Endothelial cell of umbilical vein (primary cell): ENCODE measurements at regions not wholly inside any gene's neighbourhood (a gene's known extent, or its start where the extent isn't known, plus 50 kb on each side); places are given as distances from the start of the nearest gene placed in this dataset.
A peak's percentile ranks its signal among the peaks of the same experiment; 100 is the strongest.
"Not testable (repeated sequence)": the region's sequence is repeated elsewhere in the genome, so short reads cannot be mapped to it uniquely, and the experiment has no call there.

Experiments used
- BruUV-seq: library from RNA; stranded (reverse); fragments of 400-500 nt; replicated peaks from 2 replicates; lab custom pipeline; 2021; lab: Mats Ljungman, UMichigan
- CTCF ChIA-PET: fragments of 300-600, 350-600 bp; sonication (Branson Sonifier 250); formaldehyde crosslinking; loops from one replicate; lab custom pipeline; 2021; ENCODE audit warnings: antibody characterized with exemption, inconsistent platforms; lab: Charles Lee
- POLR2A ChIA-PET: fragments of 300-600, 350-600 bp; sonication (Branson Sonifier 250); formaldehyde crosslinking; loops from one replicate; lab custom pipeline; 2021; ENCODE audit warnings: antibody characterized with exemption, inconsistent platforms; lab: Charles Lee
- DNase-seq: peaks from one replicate; pipeline ENCODE4 v3.0.0-alpha.2; 2011; ENCODE audit warnings: low read depth, low spot score
- FAIRE-seq: peaks from 2 replicates; lab custom pipeline; 2011; peaks lifted over from hg19 to GRCh38; lab: Jason Lieb, UNC
- H2AFZ ChIP-seq: 2 replicates; pipeline ENCODE4 v1.6.0; 2012; ENCODE audit warnings: low read depth, low read length, control low read depth, inconsistent platforms
- H3K27ac ChIP-seq: 2 replicates; pipeline ENCODE4 v1.5.1; 2011; ENCODE audit warnings: low read depth, mild to moderate bottlenecking, control low read depth, low read length, moderate library complexity; ENCODE audit not compliant: insufficient read depth
- H3K27me3 ChIP-seq, 2 experiments: 2 replicates each; pipeline versions ENCODE4 v1.6.0 to v1.6.1; 2011; ENCODE audit warnings: low read length in 2 of 2, mixed read lengths in 1 of 2; ENCODE audit not compliant: control insufficient read depth in 2 of 2, insufficient read depth in 2 of 2
- H3K36me3 ChIP-seq, 2 experiments: 2 replicates in 1 of 2; 3 replicates in 1 of 2; pipeline ENCODE4 v1.5.1; 2011; ENCODE audit warnings: low read length in 2 of 2, mild to moderate bottlenecking in 1 of 2, moderate library complexity in 1 of 2; ENCODE audit not compliant: control insufficient read depth in 2 of 2, insufficient read depth in 2 of 2; ENCODE audit errors: extremely low read depth in 1 of 2
- H3K4me1 ChIP-seq: 3 replicates; pipeline ENCODE4 v1.5.1; 2011; ENCODE audit warnings: mild to moderate bottlenecking, low read length; ENCODE audit not compliant: control insufficient read depth, insufficient read depth; ENCODE audit errors: extremely low read depth
- H3K4me2 ChIP-seq: 2 replicates; pipeline ENCODE4 v1.6.1; 2011; ENCODE audit warnings: low read length, control low read depth, mixed read lengths; ENCODE audit not compliant: insufficient read depth
- H3K4me3 ChIP-seq, 3 experiments: fragments of 200-600 bp in 1 of 3; sonication (generic), shearing (Covaris generic) in 1 of 3; replicated peaks in 1 of 3; 2 replicates each; pipeline ENCODE4 v1.5.1; 2011 to 2016; ENCODE audit warnings: control low read depth in 3 of 3, low read length in 3 of 3, mild to moderate bottlenecking in 2 of 3, inconsistent platforms in 1 of 3, low read depth in 1 of 3, moderate library complexity in 1 of 3; ENCODE audit not compliant: insufficient read depth in 1 of 3
- H3K79me2 ChIP-seq: 2 replicates; pipeline ENCODE4 v1.6.0; 2012; ENCODE audit warnings: low read length, inconsistent platforms; ENCODE audit not compliant: control insufficient read depth, insufficient read depth
- H3K9ac ChIP-seq: replicated peaks from 2 replicates; pipeline ENCODE3; 2011; ENCODE audit warnings: low read length, control low read depth; ENCODE audit not compliant: insufficient read depth; ENCODE audit errors: extremely low read depth
- H3K9me1 ChIP-seq: replicated peaks from 3 replicates; pipeline ENCODE4 v1.6.0; 2011; ENCODE audit warnings: mild to moderate bottlenecking, low read length; ENCODE audit not compliant: control insufficient read depth, insufficient read depth; ENCODE audit errors: extremely low read depth
- H3K9me3 ChIP-seq: replicated peaks from 2 replicates; pipeline ENCODE4 v1.5.1; 2012; ENCODE audit warnings: low read length, inconsistent platforms; ENCODE audit not compliant: control insufficient read depth, insufficient read depth
- H4K20me1 ChIP-seq: replicated peaks from 2 replicates; pipeline ENCODE3; 2011; ENCODE audit warnings: mild to moderate bottlenecking, low read length; ENCODE audit not compliant: control insufficient read depth, insufficient read depth; ENCODE audit errors: extremely low read depth
- CTCF ChIP-seq, 2 donors: IDR thresholded peaks; 1 replicate in 1 of 2; 2 replicates in 1 of 2; pipeline ENCODE4 v1.5.1; 2011; ENCODE audit warnings: low read length in 2 of 2, mild to moderate bottlenecking in 2 of 2, moderate library complexity in 2 of 2, control low read depth in 1 of 2, inconsistent platforms in 1 of 2, low read depth in 1 of 2; ENCODE audit not compliant: insufficient read depth in 1 of 2; ENCODE audit errors: extremely low read depth in 1 of 2
- EZH2 ChIP-seq: IDR thresholded peaks from 2 replicates; pipeline ENCODE4 v1.6.1; 2012; ENCODE audit warnings: borderline replicate concordance, low read depth, mild to moderate bottlenecking, moderate library complexity, low read length, inconsistent platforms; ENCODE audit not compliant: severe bottlenecking
- FOS ChIP-seq: IDR thresholded peaks from 2 replicates; pipeline ENCODE4 v1.6.1; 2011; ENCODE audit warnings: mild to moderate bottlenecking, low read length, moderate library complexity, borderline replicate concordance; ENCODE audit not compliant: insufficient read depth
- GATA2 ChIP-seq: IDR thresholded peaks from 2 replicates; pipeline ENCODE4 v1.7.0; 2011; ENCODE audit warnings: low read depth, mild to moderate bottlenecking, moderate library complexity, mixed read lengths, low read length; ENCODE audit not compliant: insufficient read length, insufficient read depth
- JUN ChIP-seq: IDR thresholded peaks from 2 replicates; pipeline ENCODE4 v1.6.1; 2011; ENCODE audit warnings: borderline replicate concordance, low read depth; ENCODE audit not compliant: insufficient read length, insufficient read depth
- MYC ChIP-seq: IDR thresholded peaks from one replicate; pipeline ENCODE4 v1.6.1; 2011; ENCODE audit warnings: mild to moderate bottlenecking, low read depth, low read length
- POLR2A ChIP-seq: IDR thresholded peaks from 2 replicates; pipeline ENCODE4 v1.6.1; 2012; ENCODE audit warnings: low read depth, mild to moderate bottlenecking, control low read depth, low read length
- POLR2AphosphoS5 ChIP-seq: IDR thresholded peaks from 2 replicates; pipeline ENCODE4 v1.6.1; 2012; ENCODE audit warnings: low read depth, mild to moderate bottlenecking, control low read depth, low read length, moderate library complexity; ENCODE audit not compliant: insufficient read depth
- dilution Hi-C: fragments of 300-500 bp; cut with MboI; formaldehyde crosslinking; loops from one replicate; pipeline ENCODE4 v1.15.0; 2019; ENCODE audit warnings: low sequenced_read_pairs; ENCODE audit not compliant: extremely low pct_ligation_motif_present
- intact Hi-C: fragments of 100-400 bp; cut with micrococcal nuclease; formaldehyde crosslinking; loops from one replicate; pipeline ENCODE4 v1.10.0; 2022
- TF ChIP-seq, protein P1 (sequence below): IDR thresholded peaks from 2 replicates; pipeline ENCODE4 v1.6.1; 2011; ENCODE audit not compliant: insufficient read depth, insufficient read length

- TF ChIP-seq EZH2 = no peak
- no peak for TF ChIP-seq POLR2A
- no peak for TF ChIP-seq CTCF (IDR thresholded peaks at IDR 0.05; ENCODE audit: extremely low read depth in 1 of 2, insufficient read depth in 1 of 2, low read depth in 1 of 2, low read length in 2 of 2)
- no peak for TF ChIP-seq GATA2
- TF ChIP-seq POLR2AphosphoS5 = no peak
- no peak for TF ChIP-seq FOS
- TF ChIP-seq, protein P1, sequence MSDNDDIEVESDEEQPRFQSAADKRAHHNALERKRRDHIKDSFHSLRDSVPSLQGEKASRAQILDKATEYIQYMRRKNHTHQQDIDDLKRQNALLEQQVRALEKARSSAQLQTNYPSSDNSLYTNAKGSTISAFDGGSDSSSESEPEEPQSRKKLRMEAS = no peak
- TF ChIP-seq JUN = no peak
- no peak for TF ChIP-seq MYC
- ChIA-PET POLR2A (no interaction called here), CTCF (no interaction called here)
- no peaks in the 10 kb centered on the region for H3K9me3 ChIP-seq
- no peaks in the 10 kb centered on the region for H4K20me1 ChIP-seq
- no peak overlapping the region for H3K4me3 ChIP-seq
- H3K9me1 ChIP-seq = no peaks in the 10 kb centered on the region
- H3K27me3 ChIP-seq = no peaks in the 10 kb centered on the region
- no peaks in the 10 kb centered on the region for H3K4me1 ChIP-seq
- H3K9ac ChIP-seq = no peak overlapping the region
- no peak overlapping the region for H3K4me2 ChIP-seq
- H3K79me2 ChIP-seq = no peaks in the 10 kb centered on the region
- intact Hi-C loops (no loop called here), dilution Hi-C loops (no loop called here)
- H3K36me3 ChIP-seq = no peaks in the 10 kb centered on the region
- FAIRE-seq (peak; percentile 18), DNase-seq (no peak)
- H2AFZ ChIP-seq = no peak overlapping the region
- H3K27ac ChIP-seq = no peak overlapping the region
- BruUV-seq = no TSS peak
These were observed 363.6 kb upstream of the EDIL3 start for GRCh38 chr5:84748313-84748712.

GRCh38 chr5:84746280-84746679, 361.6 kb upstream of the EDIL3 start:
- H4K20me1 ChIP-seq, intact Hi-C loops, FAIRE-seq, BruUV-seq, H3K4me2 ChIP-seq, H3K9me1 ChIP-seq, CTCF ChIA-PET, DNase-seq, H3K4me3 ChIP-seq, H3K9ac ChIP-seq, H3K9me3 ChIP-seq, POLR2A ChIA-PET, H2AFZ ChIP-seq, H3K27me3 ChIP-seq, H3K36me3 ChIP-seq, dilution Hi-C loops, H3K27ac ChIP-seq, H3K4me1 ChIP-seq, H3K79me2 ChIP-seq: not testable (repeated sequence)
